GM19395 (cell line): ENCODE measurements at regions not wholly inside any gene's neighbourhood (a gene's known extent, or its start where the extent isn't known, plus 50 kb on each side); places are given as distances from the start of the nearest gene placed in this dataset.
"Not testable (repeated sequence)": the region's sequence is repeated elsewhere in the genome, so short reads cannot be mapped to it uniquely, and the experiment has no call there.

Experiments
- ATAC-seq: cut with Tn5 transposase; IDR thresholded peaks from one replicate; pipeline ENCODE4 v1.9.1; 2021; ENCODE audit warnings: mild to moderate bottlenecking, moderate library complexity; ENCODE audit not compliant: unreplicated experiment

GRCh38 chr21:16113052-16113715 is 383.4 kb downstream of the USP25 start:
- ATAC-seq, result no peak

GRCh38 chr21:16115461-16115860 is 385.7 kb downstream of the USP25 start:
- ATAC-seq, result no peak

GRCh38 chr21:16116069-16116468 is 386.3 kb downstream of the USP25 start:
- ATAC-seq, result no peak

DNA sequence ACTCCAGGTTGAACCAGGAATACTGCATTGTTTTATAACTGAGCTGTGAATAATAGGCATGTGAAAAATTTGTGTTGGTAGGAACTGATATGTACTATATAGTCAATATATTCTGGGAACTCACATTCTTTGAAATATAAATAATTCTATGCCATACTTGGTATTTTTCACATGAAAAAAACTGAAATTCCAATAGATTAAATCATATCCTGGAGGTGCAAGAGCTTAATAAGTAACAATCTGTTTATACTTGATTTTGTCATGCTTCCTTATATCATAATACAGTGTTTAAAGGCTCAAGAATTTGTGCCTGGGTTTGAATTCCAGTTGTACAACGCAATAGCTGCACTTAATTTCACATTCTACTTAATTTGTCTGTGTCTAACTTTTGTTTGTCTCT is 387.0 kb downstream of the USP25 start:
- ATAC-seq, result no peak

DNA sequence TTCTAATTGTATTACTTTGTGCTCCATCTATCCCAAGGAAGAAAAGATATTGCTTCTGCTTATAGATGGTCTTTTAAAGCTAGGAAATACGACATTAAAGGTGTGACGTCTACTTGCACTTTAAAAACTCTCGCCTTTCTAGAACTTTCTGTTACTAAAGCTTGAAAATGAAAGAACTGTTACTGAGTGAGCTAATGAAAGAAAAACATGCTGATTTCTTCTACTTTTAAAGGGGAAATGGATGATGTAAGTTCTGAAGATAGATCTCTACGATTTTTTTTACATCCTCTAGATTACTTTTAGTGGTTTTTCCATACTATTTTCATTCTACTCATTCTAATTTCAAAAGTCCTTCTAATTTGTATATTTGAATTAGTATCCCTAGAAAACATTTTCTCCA is 387.5 kb downstream of the USP25 start:
- no peak for ATAC-seq

GRCh38 chr21:16117851-16118590 is 388.2 kb downstream of the USP25 start:
- ATAC-seq, result no peak

DNA sequence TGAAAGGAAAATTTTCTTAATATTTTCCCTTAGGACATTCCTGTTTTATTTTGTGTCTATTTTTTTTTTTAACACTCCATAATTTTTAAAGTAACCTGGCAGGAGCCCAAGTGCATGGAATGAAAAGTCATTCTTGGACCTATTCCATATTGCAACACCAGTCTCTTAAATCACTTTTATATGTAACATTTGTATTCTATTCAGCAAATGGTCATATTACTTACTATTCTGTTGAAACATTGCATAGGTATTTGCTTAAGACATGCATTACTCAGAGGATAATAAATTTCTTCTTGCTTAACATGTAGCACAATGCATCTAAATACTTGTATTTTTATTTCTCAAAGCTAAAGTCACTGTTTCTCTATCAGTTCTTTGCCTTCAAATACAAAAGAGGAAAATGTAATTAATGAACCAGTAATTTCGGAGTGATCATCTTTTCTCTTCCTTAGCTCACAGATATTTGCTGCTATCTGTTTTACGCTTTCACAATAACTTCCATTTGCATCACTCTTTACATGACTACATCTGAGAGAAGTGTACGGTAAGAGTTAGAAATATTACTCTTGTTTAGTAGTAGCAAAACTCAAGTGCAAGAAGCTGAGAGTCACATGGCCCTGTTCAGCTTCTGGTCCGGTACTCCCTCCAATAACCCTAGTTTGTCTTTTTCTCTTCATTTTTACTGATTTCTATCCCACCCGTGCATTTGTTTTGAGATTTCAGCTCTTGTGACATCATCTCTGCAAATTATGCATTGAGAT is 394.8 kb downstream of the USP25 start:
- ATAC-seq, result no peak

DNA sequence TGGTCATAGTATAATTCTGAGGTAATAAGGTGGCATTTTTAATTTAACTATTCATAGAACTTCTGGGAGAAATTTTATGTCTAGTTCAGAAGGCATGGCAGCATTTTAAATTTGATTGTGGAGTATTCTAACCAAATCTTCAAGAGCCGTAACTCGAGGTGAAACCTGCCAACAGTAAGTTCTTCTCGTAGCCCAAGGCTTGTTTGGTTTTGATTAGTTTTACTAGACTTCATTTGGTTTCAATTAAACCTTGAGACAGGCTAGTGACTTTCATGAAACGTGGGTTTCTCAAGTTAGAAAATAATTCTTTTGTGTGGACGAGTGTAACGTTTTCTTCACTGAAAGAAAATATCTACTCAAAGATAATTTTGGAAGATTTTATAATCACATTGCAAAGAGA is 395.5 kb downstream of the USP25 start:
- no peak for ATAC-seq

GRCh38 chr21:16132453-16132852 is 402.7 kb downstream of the USP25 start:
- ATAC-seq, result not testable (repeated sequence)

- no peak for ATAC-seq
Measured at GRCh38 chr21:16133248-16133647, 403.5 kb downstream of the USP25 start.

GRCh38 chr21:16134134-16134533 is 404.4 kb downstream of the USP25 start:
- ATAC-seq, result no peak

GRCh38 chr21:16137106-16137505 is 407.3 kb downstream of the USP25 start:
- ATAC-seq, result no peak

GRCh38 chr21:16145052-16145451 is 415.3 kb downstream of the USP25 start:
- no peak for ATAC-seq

GRCh38 chr21:16145479-16145878 is 415.7 kb downstream of the USP25 start:
- ATAC-seq, result no peak

DNA sequence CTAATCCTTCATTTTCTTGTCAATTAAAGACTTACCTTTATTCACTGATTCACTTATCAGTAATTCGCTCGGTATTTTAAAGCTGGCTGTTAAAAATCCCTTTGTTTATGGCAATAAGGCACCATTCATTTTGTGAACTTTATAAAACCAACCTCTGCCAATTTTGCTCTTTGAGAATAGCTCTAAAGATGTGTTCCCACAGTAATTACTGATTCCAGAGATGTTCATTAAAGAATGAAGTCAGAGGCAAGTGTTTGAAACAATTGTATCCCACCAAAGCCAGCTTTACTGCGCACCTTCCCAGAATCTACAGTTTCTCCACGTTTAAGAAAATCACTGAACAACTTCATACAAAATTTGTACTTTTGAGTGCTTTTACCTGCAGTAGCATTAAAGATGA is 424.5 kb downstream of the USP25 start:
- no peak for ATAC-seq

GRCh38 chr21:16154951-16155635 is 425.3 kb downstream of the USP25 start:
- ATAC-seq, result no peak

GRCh38 chr21:16156841-16157489 is 427.2 kb downstream of the USP25 start:
- no peak for ATAC-seq

DNA sequence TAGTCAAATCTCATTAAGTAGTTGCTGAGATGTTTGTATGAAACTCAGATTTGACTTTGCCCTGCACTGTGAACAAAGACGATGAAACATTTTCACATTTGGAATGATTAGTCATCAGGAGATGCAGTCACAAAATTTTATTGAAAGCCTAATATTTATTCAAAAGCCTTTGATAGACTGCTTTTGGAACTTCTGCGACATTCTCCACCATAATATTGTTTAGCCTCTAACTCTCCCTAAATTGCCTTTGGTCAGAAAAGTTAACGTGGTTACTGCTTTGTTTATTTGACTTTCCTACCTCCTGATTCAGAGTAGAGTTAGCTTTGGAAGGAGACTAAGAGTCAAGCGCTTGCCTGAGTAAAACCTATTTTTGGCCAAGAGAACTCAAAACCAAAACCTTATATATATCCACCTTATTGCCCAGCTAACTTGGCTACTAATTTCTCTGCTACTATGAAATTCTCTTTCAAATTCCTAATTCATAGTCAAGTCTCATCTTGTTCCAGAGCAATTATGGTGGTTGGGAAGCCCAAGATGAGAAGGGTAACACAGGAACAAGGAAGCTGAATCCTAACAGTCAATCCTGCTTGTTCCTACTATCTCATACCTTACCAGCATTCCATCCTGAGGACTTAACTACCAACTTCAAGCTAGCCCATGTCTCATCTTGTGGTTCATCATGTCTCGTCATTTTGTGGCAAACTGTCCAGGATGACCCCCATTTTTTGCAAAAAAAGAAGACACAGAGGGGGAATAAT is 429.6 kb downstream of the USP25 start:
- no peak for ATAC-seq

DNA sequence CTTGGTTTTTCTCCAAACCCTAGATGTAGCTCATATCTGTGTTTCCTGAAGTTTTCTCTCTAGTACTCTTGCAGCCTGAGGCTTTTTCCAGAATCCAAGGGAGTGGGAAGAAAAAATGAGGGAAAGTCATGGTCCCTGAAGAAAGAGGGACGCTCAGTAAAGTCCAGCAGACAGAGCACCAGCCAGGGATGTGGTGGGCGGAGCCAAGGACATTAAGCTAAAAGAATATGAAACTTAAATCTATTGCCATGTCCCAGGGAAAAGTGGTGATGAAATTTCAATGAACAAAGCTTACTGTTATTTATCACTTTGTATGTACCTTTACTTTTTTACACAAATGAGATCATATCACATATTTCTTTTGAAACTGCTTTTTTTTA is 430.2 kb downstream of the USP25 start:
- ATAC-seq, result no peak

GRCh38 chr21:16162953-16163352 is 433.2 kb downstream of the USP25 start:
- no peak for ATAC-seq
